ENCODE measurements at regions not wholly inside any gene's neighbourhood (a gene's known extent, or its start where the extent isn't known, plus 50 kb on each side); places are given as distances from the start of the nearest gene placed in this dataset.

- no peak for DNase-seq (ENCODE audit: low spot score)
- H3K27me3 Mint-ChIP-seq (ENCODE audit: low read depth): no peaks in the 10 kb centered on the region
Observed at GRCh38 chr5:62690421-62690820, 111.8 kb downstream of the LRRC70 start.

GRCh38 chr5:62689599-62690368 lies 111.2 kb downstream of the LRRC70 start:
- ChIA-PET CTCF (interaction anchor here (1.7 kb wide), 1 partner anchor 29 kb away, joined by 7 read pairs; no protein-coding TSS in a partner anchor), POLR2A (no interaction called here)
- no peaks in the 10 kb centered on the region for H3K27me3 Mint-ChIP-seq (ENCODE audit: low read depth)
- H3K4me3 Mint-ChIP-seq: no peak overlapping the region
- ATAC-seq (no peak), DNase-seq (ENCODE audit: low spot score) (no peak)
- no peak overlapping the region for H3K27ac Mint-ChIP-seq
- H3K4me1 Mint-ChIP-seq: peaks cover 13% of the 10 kb centered on the region
- H3K36me3 Mint-ChIP-seq: peaks cover 3% of the 10 kb centered on the region; the same call in 1 of the 2 replicates
- H3K9me3 Mint-ChIP-seq: peaks cover 15% of the 10 kb centered on the region
- TF ChIP-seq E2F4 (CRISPR knock-in tag; IDR thresholded peaks at IDR 0.05; ENCODE audit: borderline replicate concordance, low read depth) (no peak), RELA (CRISPR knock-in tag; IDR thresholded peaks at IDR 0.05; ENCODE audit: borderline replicate concordance) (no peak), MLX (CRISPR knock-in tag; IDR thresholded peaks at IDR 0.05) (no peak), AFF4 (CRISPR knock-in tag; IDR thresholded peaks at IDR 0.05; ENCODE audit: borderline replicate concordance) (no peak), ESRRA (CRISPR knock-in tag; IDR thresholded peaks at IDR 0.05; ENCODE audit: borderline replicate concordance) (no peak), ZBTB43 (CRISPR knock-in tag; IDR thresholded peaks at IDR 0.05) (no peak), ZNF423 (CRISPR knock-in tag; IDR thresholded peaks at IDR 0.05) (no peak), ZBTB21 (CRISPR knock-in tag; IDR thresholded peaks at IDR 0.05; ENCODE audit: borderline replicate concordance) (no peak), NR1H2 (CRISPR knock-in tag; IDR thresholded peaks at IDR 0.05) (no peak), ATF1 (CRISPR knock-in tag; IDR thresholded peaks at IDR 0.05) (no peak), JUN (CRISPR knock-in tag; IDR thresholded peaks at IDR 0.05) (no peak)

More at GRCh38 chr5:62690421-62690820, 111.8 kb downstream of the LRRC70 start:
- Mint-ChIP-seq H3K4me3 (no peak overlapping the region), H3K27ac (no peak overlapping the region), H3K36me3 (peaks cover 3% of the 10 kb centered on the region; the same call in 1 of the 2 replicates), H3K9me3 (peaks cover 15% of the 10 kb centered on the region), H3K4me1 (peaks cover 13% of the 10 kb centered on the region)
- POLR2A ChIA-PET: no interaction called here
- TF ChIP-seq AFF4 (CRISPR knock-in tag; IDR thresholded peaks at IDR 0.05; ENCODE audit: borderline replicate concordance): no peak
- no peak for TF ChIP-seq PREB (CRISPR knock-in tag; IDR thresholded peaks at IDR 0.05; ENCODE audit: borderline replicate concordance)
- no peak for TF ChIP-seq OVOL2 (CRISPR knock-in tag; IDR thresholded peaks at IDR 0.05; ENCODE audit: borderline replicate concordance)
- no peak for TF ChIP-seq RORB (CRISPR knock-in tag; IDR thresholded peaks at IDR 0.05)
- ATAC-seq: peak; percentile 85
- CTCF ChIA-PET: interaction anchor here (1.7 kb wide), 1 partner anchor 29 kb away, joined by 7 read pairs; no protein-coding TSS in a partner anchor
